ENCODE measurements at regions not wholly inside any gene's neighbourhood (a gene's known extent, or its start where the extent isn't known, plus 50 kb on each side); places are given as distances from the start of the nearest gene placed in this dataset.

DNA sequence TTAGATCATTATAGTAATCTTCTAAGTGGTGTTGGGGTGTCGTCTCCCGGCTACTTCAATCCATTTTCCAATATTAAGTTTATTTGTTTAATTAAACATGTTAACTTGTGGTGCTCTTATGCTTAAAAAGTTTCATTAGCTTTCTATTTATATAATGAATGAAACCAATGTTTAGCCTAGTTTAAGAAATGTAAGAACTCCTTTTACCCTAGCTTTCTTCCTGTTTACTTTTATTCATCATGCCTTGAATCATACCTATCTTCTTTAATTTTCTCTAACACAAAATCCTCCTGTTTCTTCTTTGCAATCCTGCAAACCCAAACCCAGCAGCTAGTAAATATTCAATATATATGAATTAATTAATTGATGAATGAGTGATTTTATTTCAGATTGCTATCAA, 1276.7 kb upstream of the PIK3C3 start:
- H3K27me3 Mint-ChIP-seq (ENCODE audit: insufficient read depth, unreplicated experiment) = no peaks in the 10 kb centered on the region
- BruUV-seq (replicated peaks) = no TSS peak
- CTCF ChIA-PET = no interaction called here

DNA sequence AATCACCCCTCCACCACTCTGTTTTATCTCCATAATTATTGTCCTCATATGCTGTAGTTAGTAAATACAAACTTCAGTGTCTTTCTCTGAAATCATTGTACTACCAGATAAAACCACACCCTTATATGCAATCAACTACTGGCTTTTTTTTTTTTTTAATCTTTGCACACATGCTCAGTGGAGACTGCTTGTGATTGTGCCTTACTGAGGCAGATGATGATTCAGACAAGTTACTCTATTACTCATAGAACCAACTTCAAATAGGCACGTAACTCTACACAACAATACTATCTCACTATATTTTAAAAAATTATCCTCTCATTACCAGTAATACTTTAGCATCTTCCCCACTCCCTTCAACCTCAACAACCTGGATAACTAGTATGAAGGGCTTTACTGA, 1278.4 kb upstream of the PIK3C3 start:
- no TSS peak for BruUV-seq (replicated peaks)
- H3K27ac Mint-ChIP-seq (ENCODE audit: low read depth, unreplicated experiment) = no peak overlapping the region
- H3K4me3 Mint-ChIP-seq (ENCODE audit: unreplicated experiment) = no peak overlapping the region
- TF ChIP-seq, protein P1, sequence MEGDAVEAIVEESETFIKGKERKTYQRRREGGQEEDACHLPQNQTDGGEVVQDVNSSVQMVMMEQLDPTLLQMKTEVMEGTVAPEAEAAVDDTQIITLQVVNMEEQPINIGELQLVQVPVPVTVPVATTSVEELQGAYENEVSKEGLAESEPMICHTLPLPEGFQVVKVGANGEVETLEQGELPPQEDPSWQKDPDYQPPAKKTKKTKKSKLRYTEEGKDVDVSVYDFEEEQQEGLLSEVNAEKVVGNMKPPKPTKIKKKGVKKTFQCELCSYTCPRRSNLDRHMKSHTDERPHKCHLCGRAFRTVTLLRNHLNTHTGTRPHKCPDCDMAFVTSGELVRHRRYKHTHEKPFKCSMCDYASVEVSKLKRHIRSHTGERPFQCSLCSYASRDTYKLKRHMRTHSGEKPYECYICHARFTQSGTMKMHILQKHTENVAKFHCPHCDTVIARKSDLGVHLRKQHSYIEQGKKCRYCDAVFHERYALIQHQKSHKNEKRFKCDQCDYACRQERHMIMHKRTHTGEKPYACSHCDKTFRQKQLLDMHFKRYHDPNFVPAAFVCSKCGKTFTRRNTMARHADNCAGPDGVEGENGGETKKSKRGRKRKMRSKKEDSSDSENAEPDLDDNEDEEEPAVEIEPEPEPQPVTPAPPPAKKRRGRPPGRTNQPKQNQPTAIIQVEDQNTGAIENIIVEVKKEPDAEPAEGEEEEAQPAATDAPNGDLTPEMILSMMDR (IDR thresholded peaks at IDR 0.05; ENCODE audit: unreplicated experiment) = no peak
- no peaks in the 10 kb centered on the region for H3K9me3 Mint-ChIP-seq (ENCODE audit: unreplicated experiment)
- H3K4me1 Mint-ChIP-seq (ENCODE audit: insufficient read depth, unreplicated experiment) = no peaks in the 10 kb centered on the region
- H3K36me3 Mint-ChIP-seq (ENCODE audit: insufficient read depth, unreplicated experiment) = no peaks in the 10 kb centered on the region
- no peaks in the 10 kb centered on the region for H3K27me3 Mint-ChIP-seq (ENCODE audit: insufficient read depth, unreplicated experiment)
- ChIA-PET CTCF (no interaction called here), POLR2A (no interaction called here)
- peak; percentile 36 for DNase-seq (ENCODE audit: unreplicated experiment)
- intact Hi-C loops (cut with micrococcal nuclease) = no loop called here

More for the DNA sequence above, 1276.7 kb upstream of the PIK3C3 start:
- H3K36me3 Mint-ChIP-seq (ENCODE audit: insufficient read depth, unreplicated experiment) = no peaks in the 10 kb centered on the region
- no peak for DNase-seq (ENCODE audit: unreplicated experiment)
- POLR2A ChIA-PET = no interaction called here
- intact Hi-C loops (cut with micrococcal nuclease) = no loop called here
- TF ChIP-seq, protein P1 (IDR thresholded peaks at IDR 0.05; ENCODE audit: unreplicated experiment) = no peak
- H3K4me1 Mint-ChIP-seq (ENCODE audit: insufficient read depth, unreplicated experiment) = no peaks in the 10 kb centered on the region
- H3K4me3 Mint-ChIP-seq (ENCODE audit: unreplicated experiment) = no peak overlapping the region
- no peak overlapping the region for H3K27ac Mint-ChIP-seq (ENCODE audit: low read depth, unreplicated experiment)
- no peaks in the 10 kb centered on the region for H3K9me3 Mint-ChIP-seq (ENCODE audit: unreplicated experiment)

DNA sequence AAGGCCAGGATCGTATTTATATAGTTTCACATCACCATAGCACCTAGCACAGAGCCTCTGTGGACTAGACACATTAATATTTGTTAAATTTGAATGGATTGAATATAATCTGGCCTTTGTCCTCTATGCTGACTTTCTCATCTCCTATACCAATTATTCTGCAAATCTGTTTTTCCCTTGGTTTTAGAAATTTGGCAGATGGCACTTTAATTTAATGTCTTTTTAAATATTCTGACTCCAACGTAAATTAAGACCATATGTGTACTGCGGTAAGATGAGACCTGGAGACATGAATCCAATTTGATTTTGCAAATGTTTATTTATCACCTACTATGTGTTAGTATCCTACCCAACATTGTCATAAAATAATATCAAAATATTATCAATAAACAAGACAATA, 1281.9 kb upstream of the PIK3C3 start:
- Mint-ChIP-seq H3K9me3 (ENCODE audit: unreplicated experiment) (no peaks in the 10 kb centered on the region), H3K27me3 (ENCODE audit: insufficient read depth, unreplicated experiment) (no peaks in the 10 kb centered on the region), H3K36me3 (ENCODE audit: insufficient read depth, unreplicated experiment) (no peaks in the 10 kb centered on the region), H3K27ac (ENCODE audit: low read depth, unreplicated experiment) (no peak overlapping the region), H3K4me3 (ENCODE audit: unreplicated experiment) (no peak overlapping the region), H3K4me1 (ENCODE audit: insufficient read depth, unreplicated experiment) (no peaks in the 10 kb centered on the region)
- no TSS peak for BruUV-seq (replicated peaks)
- no peak for DNase-seq (ENCODE audit: unreplicated experiment)
- intact Hi-C loops (cut with micrococcal nuclease) = no loop called here
- CTCF ChIA-PET = no interaction called here
- POLR2A ChIA-PET = interaction anchor here (0.6 kb wide), 1 partner anchor 38 kb away, joined by 3 read pairs; no protein-coding TSS in a partner anchor
- TF ChIP-seq, protein P1 (IDR thresholded peaks at IDR 0.05; ENCODE audit: unreplicated experiment) = no peak

DNA sequence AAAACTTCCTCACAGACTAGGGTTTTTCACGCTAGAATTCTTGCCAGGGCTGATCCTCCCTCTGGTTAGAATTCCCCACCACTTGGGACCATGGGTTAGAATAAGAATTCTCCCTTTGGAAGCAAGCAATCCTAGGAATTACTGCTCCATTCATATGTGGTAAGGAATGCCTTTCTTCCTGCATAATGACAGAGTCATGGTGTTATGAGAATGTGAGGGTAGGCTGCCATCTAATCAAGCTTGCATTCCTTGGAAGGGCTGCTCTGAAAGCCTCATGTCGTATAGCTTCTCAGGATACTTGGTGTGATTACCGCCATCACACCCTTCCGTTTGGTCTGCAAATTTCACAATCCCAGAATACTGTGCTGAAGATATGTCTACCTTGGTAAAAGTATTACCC, 1282.4 kb upstream of the PIK3C3 start:
- BruUV-seq (replicated peaks) = no TSS peak
- intact Hi-C loops (cut with micrococcal nuclease) = no loop called here
- H3K4me1 Mint-ChIP-seq (ENCODE audit: insufficient read depth, unreplicated experiment) = no peaks in the 10 kb centered on the region
- TF ChIP-seq, protein P1 (IDR thresholded peaks at IDR 0.05; ENCODE audit: unreplicated experiment) = no peak
- DNase-seq (ENCODE audit: unreplicated experiment) = no peak
- ChIA-PET POLR2A (no interaction called here), CTCF (interaction anchor here (1.1 kb wide), 1 partner anchor 196 kb away, joined by 3 read pairs; no protein-coding TSS in a partner anchor)
- H3K4me3 Mint-ChIP-seq (ENCODE audit: unreplicated experiment) = no peak overlapping the region
- no peaks in the 10 kb centered on the region for H3K36me3 Mint-ChIP-seq (ENCODE audit: insufficient read depth, unreplicated experiment)
- no peak overlapping the region for H3K27ac Mint-ChIP-seq (ENCODE audit: low read depth, unreplicated experiment)
- no peaks in the 10 kb centered on the region for H3K9me3 Mint-ChIP-seq (ENCODE audit: unreplicated experiment)
- no peaks in the 10 kb centered on the region for H3K27me3 Mint-ChIP-seq (ENCODE audit: insufficient read depth, unreplicated experiment)

Measured in MCF 10A (cell line).